Activated CD8-positive, alpha-beta T cell treated with anti-CD3 and anti-CD28 coated beads for 36 hours (primary cell): ENCODE measurements at regions not wholly inside any gene's neighbourhood (a gene's known extent, or its start where the extent isn't known, plus 50 kb on each side); places are given as distances from the start of the nearest gene placed in this dataset.

Source experiments
- ATAC-seq: fragments of 200-7000 bp; cut with Tn5 transposase; one replicate; pipeline ENCODE4 v1.10.0; 2021; ENCODE audit warnings: mild to moderate bottlenecking, moderate library complexity
- CTCF ChIA-PET: fragments of 350-600 bp; sonication (Branson Sonifier 250); formaldehyde crosslinking; loops from one replicate; lab custom pipeline; 2021; ENCODE audit warnings: antibody characterized with exemption; lab: Charles Lee
- POLR2A ChIA-PET: fragments of 350-600 bp; sonication (Branson Sonifier 250); formaldehyde crosslinking; loops from one replicate; lab custom pipeline; 2021; ENCODE audit warnings: antibody characterized with exemption; lab: Charles Lee
- DNase-seq: peaks from one replicate; pipeline ENCODE4 v3.0.0-alpha.2; 2020
- H3K27ac Mint-ChIP-seq: one replicate; pipeline ENCODE4 v1.8.0; 2021; ENCODE audit warnings: mild to moderate bottlenecking, mixed read lengths
- H3K27me3 Mint-ChIP-seq: one replicate; pipeline ENCODE4 v1.8.0; 2021; ENCODE audit warnings: mixed read lengths
- H3K36me3 Mint-ChIP-seq: one replicate; pipeline ENCODE4 v1.8.0; 2021; ENCODE audit warnings: low read depth, mixed read lengths
- H3K4me1 Mint-ChIP-seq: one replicate; pipeline ENCODE4 v1.8.0; 2021; ENCODE audit warnings: low read depth, mixed read lengths
- H3K4me3 Mint-ChIP-seq: one replicate; pipeline ENCODE4 v1.8.0; 2021; ENCODE audit warnings: mild to moderate bottlenecking, moderate library complexity, mixed read lengths
- H3K9me3 Mint-ChIP-seq: one replicate; pipeline ENCODE4 v1.8.0; 2021; ENCODE audit warnings: mixed read lengths
- CTCF ChIP-seq: fragments of 200-600 bp; IDR thresholded peaks from one replicate; pipeline ENCODE4 v1.8.0; 2022; ENCODE audit warnings: antibody characterized with exemption, mild to moderate bottlenecking
- intact Hi-C: fragments of 100-400 bp; cut with micrococcal nuclease; formaldehyde crosslinking; loops from one replicate; pipeline ENCODE4 v1.10.0; 2022

GRCh38 chr2:18441583-18441982, 118.9 kb downstream of the RDH14 start:
- Mint-ChIP-seq H3K9me3 (no peaks in the 10 kb centered on the region), H3K27ac (no peak overlapping the region), H3K36me3 (no peaks in the 10 kb centered on the region), H3K4me1 (no peaks in the 10 kb centered on the region), H3K4me3 (no peak overlapping the region), H3K27me3 (peaks cover 21% of the 10 kb centered on the region)
- DNase-seq, result no peak
- no peak for ATAC-seq
- ChIA-PET CTCF (no interaction called here), POLR2A (no interaction called here)
- intact Hi-C loops, result no loop called here
- no peak for TF ChIP-seq CTCF

GRCh38 chr2:18440777-18441176, 119.7 kb downstream of the RDH14 start:
- TF ChIP-seq CTCF, result no peak
- no peaks in the 10 kb centered on the region for H3K9me3 Mint-ChIP-seq
- ChIA-PET CTCF (no interaction called here), POLR2A (interaction anchor here (0.6 kb wide), 1 partner anchor 645 kb away, joined by 3 read pairs; no protein-coding TSS in a partner anchor)
- no peak for ATAC-seq
- H3K36me3 Mint-ChIP-seq, result no peaks in the 10 kb centered on the region
- DNase-seq, result no peak
- no peak overlapping the region for H3K27ac Mint-ChIP-seq
- no peaks in the 10 kb centered on the region for H3K4me1 Mint-ChIP-seq
- H3K4me3 Mint-ChIP-seq, result no peak overlapping the region
- peaks cover 24% of the 10 kb centered on the region for H3K27me3 Mint-ChIP-seq
- intact Hi-C loops, result no loop called here

- H3K36me3 Mint-ChIP-seq, result no peaks in the 10 kb centered on the region
- ChIA-PET CTCF (no interaction called here), POLR2A (interaction anchor here (0.6 kb wide), 1 partner anchor 645 kb away, joined by 3 read pairs; no protein-coding TSS in a partner anchor)
Measured at GRCh38 chr2:18440141-18440661, 120.3 kb downstream of the RDH14 start.

GRCh38 chr2:18439716-18440115, 120.7 kb downstream of the RDH14 start:
- H3K36me3 Mint-ChIP-seq, result no peaks in the 10 kb centered on the region
- peaks cover 24% of the 10 kb centered on the region for H3K27me3 Mint-ChIP-seq
- H3K4me3 Mint-ChIP-seq, result no peak overlapping the region
- H3K4me1 Mint-ChIP-seq, result no peaks in the 10 kb centered on the region
- no peak for ATAC-seq
- no peak for DNase-seq
- intact Hi-C loops, result no loop called here
- CTCF ChIA-PET, result no interaction called here
- POLR2A ChIA-PET, result no interaction called here
- H3K27ac Mint-ChIP-seq, result no peak overlapping the region
- TF ChIP-seq CTCF, result no peak
- no peaks in the 10 kb centered on the region for H3K9me3 Mint-ChIP-seq

More at GRCh38 chr2:18440141-18440661, 120.3 kb downstream of the RDH14 start:
- Mint-ChIP-seq H3K4me3 (no peak overlapping the region), H3K27me3 (peaks cover 24% of the 10 kb centered on the region), H3K9me3 (no peaks in the 10 kb centered on the region), H3K4me1 (no peaks in the 10 kb centered on the region), H3K27ac (no peak overlapping the region)
- TF ChIP-seq CTCF, result no peak
- no peak for DNase-seq
- intact Hi-C loops, result no loop called here
- ATAC-seq, result no peak

GRCh38 chr2:18437909-18438308, 122.5 kb downstream of the RDH14 start:
- Mint-ChIP-seq H3K4me3 (no peak overlapping the region), H3K9me3 (no peaks in the 10 kb centered on the region), H3K36me3 (no peaks in the 10 kb centered on the region), H3K27ac (no peak overlapping the region), H3K4me1 (no peaks in the 10 kb centered on the region), H3K27me3 (peaks cover 21% of the 10 kb centered on the region)
- TF ChIP-seq CTCF, result no peak
- DNase-seq (no peak), ATAC-seq (no peak)
- POLR2A ChIA-PET, result no interaction called here
- CTCF ChIA-PET, result no interaction called here
- intact Hi-C loops, result no loop called here
